Endothelial cell of umbilical vein (primary cell): ENCODE measurements at regions not wholly inside any gene's neighbourhood (a gene's known extent, or its start where the extent isn't known, plus 50 kb on each side); places are given as distances from the start of the nearest gene placed in this dataset.

Experiments
- EZH2 ChIP-seq: IDR thresholded peaks from 2 replicates; pipeline ENCODE4 v1.6.1; 2012; ENCODE audit warnings: borderline replicate concordance, low read depth, mild to moderate bottlenecking, moderate library complexity, low read length, inconsistent platforms; ENCODE audit not compliant: severe bottlenecking
- MYC ChIP-seq: IDR thresholded peaks from one replicate; pipeline ENCODE4 v1.6.1; 2011; ENCODE audit warnings: mild to moderate bottlenecking, low read depth, low read length
- POLR2A ChIP-seq: IDR thresholded peaks from 2 replicates; pipeline ENCODE4 v1.6.1; 2012; ENCODE audit warnings: low read depth, mild to moderate bottlenecking, control low read depth, low read length
- POLR2AphosphoS5 ChIP-seq: IDR thresholded peaks from 2 replicates; pipeline ENCODE4 v1.6.1; 2012; ENCODE audit warnings: low read depth, mild to moderate bottlenecking, control low read depth, low read length, moderate library complexity; ENCODE audit not compliant: insufficient read depth
- TF ChIP-seq, protein P1 (sequence below), 2 donors: IDR thresholded peaks; 1 replicate in 1 of 2; 2 replicates in 1 of 2; pipeline ENCODE4 v1.5.1; 2011; ENCODE audit warnings: low read length in 2 of 2, mild to moderate bottlenecking in 2 of 2, moderate library complexity in 2 of 2, control low read depth in 1 of 2, inconsistent platforms in 1 of 2, low read depth in 1 of 2; ENCODE audit not compliant: insufficient read depth in 1 of 2; ENCODE audit errors: extremely low read depth in 1 of 2
- TF ChIP-seq, protein P2 (sequence below): IDR thresholded peaks from 2 replicates; pipeline ENCODE4 v1.6.1; 2011; ENCODE audit not compliant: insufficient read depth, insufficient read length

DNA sequence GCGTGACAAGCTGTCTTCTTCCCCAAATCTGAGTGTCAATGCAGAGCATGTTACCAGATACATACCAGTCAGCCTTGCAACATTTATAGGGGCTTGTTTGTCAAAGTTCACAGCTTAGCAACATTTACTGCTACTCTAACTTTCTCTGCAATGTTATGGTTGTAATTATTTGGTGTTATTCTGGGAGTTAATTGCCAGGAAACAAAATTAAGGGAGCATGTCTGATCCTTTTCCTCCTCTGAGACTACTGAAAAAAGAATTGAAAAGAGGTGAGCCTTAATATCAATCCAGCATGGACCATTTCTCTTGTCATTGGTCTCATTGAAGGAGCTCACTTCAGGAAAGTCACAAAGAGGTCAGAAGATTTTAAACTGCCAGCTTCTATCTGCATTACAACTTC lies 465.6 kb upstream of the LINC00305 start:
- TF ChIP-seq POLR2A (no peak), POLR2AphosphoS5 (no peak), EZH2 (no peak), MYC (no peak)
- TF ChIP-seq, protein P1, sequence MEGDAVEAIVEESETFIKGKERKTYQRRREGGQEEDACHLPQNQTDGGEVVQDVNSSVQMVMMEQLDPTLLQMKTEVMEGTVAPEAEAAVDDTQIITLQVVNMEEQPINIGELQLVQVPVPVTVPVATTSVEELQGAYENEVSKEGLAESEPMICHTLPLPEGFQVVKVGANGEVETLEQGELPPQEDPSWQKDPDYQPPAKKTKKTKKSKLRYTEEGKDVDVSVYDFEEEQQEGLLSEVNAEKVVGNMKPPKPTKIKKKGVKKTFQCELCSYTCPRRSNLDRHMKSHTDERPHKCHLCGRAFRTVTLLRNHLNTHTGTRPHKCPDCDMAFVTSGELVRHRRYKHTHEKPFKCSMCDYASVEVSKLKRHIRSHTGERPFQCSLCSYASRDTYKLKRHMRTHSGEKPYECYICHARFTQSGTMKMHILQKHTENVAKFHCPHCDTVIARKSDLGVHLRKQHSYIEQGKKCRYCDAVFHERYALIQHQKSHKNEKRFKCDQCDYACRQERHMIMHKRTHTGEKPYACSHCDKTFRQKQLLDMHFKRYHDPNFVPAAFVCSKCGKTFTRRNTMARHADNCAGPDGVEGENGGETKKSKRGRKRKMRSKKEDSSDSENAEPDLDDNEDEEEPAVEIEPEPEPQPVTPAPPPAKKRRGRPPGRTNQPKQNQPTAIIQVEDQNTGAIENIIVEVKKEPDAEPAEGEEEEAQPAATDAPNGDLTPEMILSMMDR (IDR thresholded peaks at IDR 0.05; ENCODE audit: extremely low read depth in 1 of 2, insufficient read depth in 1 of 2, low read depth in 1 of 2, low read length in 2 of 2), result no peak
- TF ChIP-seq, protein P2, sequence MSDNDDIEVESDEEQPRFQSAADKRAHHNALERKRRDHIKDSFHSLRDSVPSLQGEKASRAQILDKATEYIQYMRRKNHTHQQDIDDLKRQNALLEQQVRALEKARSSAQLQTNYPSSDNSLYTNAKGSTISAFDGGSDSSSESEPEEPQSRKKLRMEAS, result no peak
